Activated B cell treated with CpG ODN at 0.5 μM for 24 hours (primary cell): ENCODE measurements at regions not wholly inside any gene's neighbourhood (a gene's known extent, or its start where the extent isn't known, plus 50 kb on each side); places are given as distances from the start of the nearest gene placed in this dataset.

ENCODE experiments used
- ATAC-seq: fragments of 200-7000 bp; cut with Tn5 transposase; one replicate; pipeline ENCODE4 v1.10.0; 2021; ENCODE audit warnings: low read depth, mild to moderate bottlenecking, moderate library complexity
- CTCF ChIA-PET: fragments of 350-600 bp; sonication (Branson Sonifier 250); formaldehyde crosslinking; loops from one replicate; lab custom pipeline; 2021; ENCODE audit warnings: antibody characterized with exemption; lab: Charles Lee
- POLR2A ChIA-PET: fragments of 350-600 bp; sonication (Branson Sonifier 250); formaldehyde crosslinking; loops from one replicate; lab custom pipeline; 2021; ENCODE audit warnings: antibody characterized with exemption; lab: Charles Lee
- DNase-seq: peaks from one replicate; pipeline ENCODE4 v3.0.0; 2022
- H3K27ac Mint-ChIP-seq: one replicate; pipeline ENCODE4 v1.8.0; 2020; ENCODE audit warnings: mixed read lengths
- H3K27me3 Mint-ChIP-seq: one replicate; pipeline ENCODE4 v1.8.0; 2021; ENCODE audit warnings: mixed read lengths
- H3K36me3 Mint-ChIP-seq: one replicate; pipeline ENCODE4 v1.8.0; 2021; ENCODE audit warnings: low read depth, mixed read lengths
- H3K4me1 Mint-ChIP-seq: one replicate; pipeline ENCODE4 v1.8.0; 2021; ENCODE audit warnings: mixed read lengths
- H3K4me3 Mint-ChIP-seq: one replicate; pipeline ENCODE4 v1.8.0; 2020; ENCODE audit warnings: mild to moderate bottlenecking, mixed read lengths
- H3K9me3 Mint-ChIP-seq: one replicate; pipeline ENCODE4 v1.8.0; 2020; ENCODE audit warnings: mixed read lengths
- CTCF ChIP-seq: fragments of 200-600 bp; IDR thresholded peaks from one replicate; pipeline ENCODE4 v1.8.0; 2022; ENCODE audit warnings: antibody characterized with exemption, mild to moderate bottlenecking
- intact Hi-C: fragments of 100-400 bp; cut with micrococcal nuclease; formaldehyde crosslinking; loops from one replicate; pipeline ENCODE4 v1.15.1; 2024

- Mint-ChIP-seq H3K9me3 (no peaks in the 10 kb centered on the region), H3K27ac (no peak overlapping the region), H3K27me3 (peaks cover 8% of the 10 kb centered on the region), H3K4me3 (no peak overlapping the region), H3K4me1 (no peaks in the 10 kb centered on the region), H3K36me3 (no peaks in the 10 kb centered on the region)
- ChIA-PET POLR2A (no interaction called here), CTCF (no interaction called here)
- no peak for ATAC-seq
- TF ChIP-seq CTCF, result no peak
- no peak for DNase-seq
- intact Hi-C loops, result no loop called here
Observed at GRCh38 chr5:153883854-153884611, 154.7 kb downstream of the FAM114A2 start.

- Mint-ChIP-seq H3K36me3 (no peaks in the 10 kb centered on the region), H3K9me3 (no peaks in the 10 kb centered on the region), H3K27me3 (peaks cover 8% of the 10 kb centered on the region), H3K4me3 (no peak overlapping the region), H3K27ac (no peak overlapping the region), H3K4me1 (no peaks in the 10 kb centered on the region)
- intact Hi-C loops, result no loop called here
- CTCF ChIA-PET, result no interaction called here
- DNase-seq, result no peak
- no peak for ATAC-seq
- TF ChIP-seq CTCF, result no peak
- POLR2A ChIA-PET, result no interaction called here
Observed at GRCh38 chr5:153881687-153882086, 157.0 kb downstream of the FAM114A2 start.

GRCh38 chr5:153880106-153880505 is 158.6 kb downstream of the FAM114A2 start:
- ChIA-PET POLR2A (no interaction called here), CTCF (no interaction called here)
- H3K36me3 Mint-ChIP-seq, result no peaks in the 10 kb centered on the region
- peaks cover 11% of the 10 kb centered on the region for H3K27me3 Mint-ChIP-seq
- DNase-seq (no peak), ATAC-seq (no peak)
- no peak for TF ChIP-seq CTCF
- H3K4me3 Mint-ChIP-seq, result no peak overlapping the region
- intact Hi-C loops, result no loop called here
- no peaks in the 10 kb centered on the region for H3K4me1 Mint-ChIP-seq
- no peak overlapping the region for H3K27ac Mint-ChIP-seq
- no peaks in the 10 kb centered on the region for H3K9me3 Mint-ChIP-seq

- intact Hi-C loops, result no loop called here
- Mint-ChIP-seq H3K4me1 (no peaks in the 10 kb centered on the region), H3K36me3 (no peaks in the 10 kb centered on the region), H3K9me3 (no peaks in the 10 kb centered on the region), H3K27ac (no peak overlapping the region), H3K27me3 (peaks cover 11% of the 10 kb centered on the region), H3K4me3 (no peak overlapping the region)
- no peak for TF ChIP-seq CTCF
- POLR2A ChIA-PET, result no interaction called here
- CTCF ChIA-PET, result no interaction called here
- ATAC-seq, result no peak
- DNase-seq, result no peak
Observed at GRCh38 chr5:153879596-153879995, 159.1 kb downstream of the FAM114A2 start.

- Mint-ChIP-seq H3K27me3 (no peaks in the 10 kb centered on the region), H3K4me3 (no peak overlapping the region), H3K36me3 (no peaks in the 10 kb centered on the region), H3K27ac (no peak overlapping the region), H3K4me1 (no peaks in the 10 kb centered on the region), H3K9me3 (peaks cover 4% of the 10 kb centered on the region)
- intact Hi-C loops, result no loop called here
- no peak for DNase-seq
- ChIA-PET POLR2A (no interaction called here), CTCF (no interaction called here)
- no peak for TF ChIP-seq CTCF
- ATAC-seq, result no peak
Observed at GRCh38 chr5:153866176-153866575, 172.5 kb downstream of the FAM114A2 start.
